GM21423 (cell line): ENCODE measurements at regions not wholly inside any gene's neighbourhood (a gene's known extent, or its start where the extent isn't known, plus 50 kb on each side); places are given as distances from the start of the nearest gene placed in this dataset.
"Not testable (repeated sequence)": the region's sequence is repeated elsewhere in the genome, so short reads cannot be mapped to it uniquely, and the experiment has no call there.

Experiments
- ATAC-seq: cut with Tn5 transposase; IDR thresholded peaks from one replicate; pipeline ENCODE4 v1.9.1; 2021; ENCODE audit warnings: mild to moderate bottlenecking, moderate library complexity; ENCODE audit not compliant: unreplicated experiment

- ATAC-seq, result not testable (repeated sequence)
These were observed 798.3 kb upstream of the CDH9 start for GRCh38 chr5:27836704-27837103.

- ATAC-seq, result no peak
These were observed 794.5 kb upstream of the CDH9 start for GRCh38 chr5:27832886-27833285.

GRCh38 chr5:27830546-27830945 lies 792.2 kb upstream of the CDH9 start:
- no peak for ATAC-seq

- ATAC-seq, result no peak
These were observed 783.3 kb upstream of the CDH9 start for GRCh38 chr5:27821681-27822080.

GRCh38 chr5:27818888-27819287 lies 780.5 kb upstream of the CDH9 start:
- ATAC-seq, result no peak

- ATAC-seq, result no peak
These were observed 776.6 kb upstream of the CDH9 start for GRCh38 chr5:27814983-27815382.

GRCh38 chr5:27814286-27814685 lies 775.9 kb upstream of the CDH9 start:
- no peak for ATAC-seq

GRCh38 chr5:27810458-27810857 lies 772.1 kb upstream of the CDH9 start:
- ATAC-seq, result no peak

- no peak for ATAC-seq
These were observed 758.8 kb upstream of the CDH9 start for GRCh38 chr5:27797220-27797619.

GRCh38 chr5:27788184-27788583 lies 749.8 kb upstream of the CDH9 start:
- ATAC-seq, result no peak

GRCh38 chr5:27784317-27784716 lies 745.9 kb upstream of the CDH9 start:
- ATAC-seq, result no peak

GRCh38 chr5:27778121-27778520 lies 739.7 kb upstream of the CDH9 start:
- no peak for ATAC-seq

- no peak for ATAC-seq
These were observed 735.2 kb upstream of the CDH9 start for GRCh38 chr5:27773636-27774035.

GRCh38 chr5:27773166-27773565 lies 734.8 kb upstream of the CDH9 start:
- no peak for ATAC-seq

GRCh38 chr5:27769748-27770402 lies 731.5 kb upstream of the CDH9 start:
- ATAC-seq, result no peak

- no peak for ATAC-seq
These were observed 710.5 kb upstream of the CDH9 start for GRCh38 chr5:27748847-27749246.

- ATAC-seq, result not testable (repeated sequence)
These were observed 705.1 kb upstream of the CDH9 start for GRCh38 chr5:27743383-27743979.

GRCh38 chr5:27742805-27743204 lies 704.4 kb upstream of the CDH9 start:
- no peak for ATAC-seq

- no peak for ATAC-seq
These were observed 696.5 kb upstream of the CDH9 start for GRCh38 chr5:27734838-27735237.

- no peak for ATAC-seq
These were observed 694.9 kb upstream of the CDH9 start for GRCh38 chr5:27733237-27733636.

- ATAC-seq, result no peak
These were observed 688.9 kb upstream of the CDH9 start for GRCh38 chr5:27727254-27727653.

GRCh38 chr5:27722337-27722736 lies 684.0 kb upstream of the CDH9 start:
- no peak for ATAC-seq

- no peak for ATAC-seq
These were observed 670.1 kb upstream of the CDH9 start for GRCh38 chr5:27708534-27708933.
